ENCODE measurements at regions not wholly inside any gene's neighbourhood (a gene's known extent, or its start where the extent isn't known, plus 50 kb on each side); places are given as distances from the start of the nearest gene placed in this dataset.

- TF ChIP-seq HNF4A (conservative IDR thresholded peaks at IDR 0.05) (no peak), RAD21 (IDR thresholded peaks at IDR 0.05) (no peak), MAX (IDR thresholded peaks at IDR 0.05) (no peak), RXRA (IDR thresholded peaks at IDR 0.05) (no peak), EGR1 (IDR thresholded peaks at IDR 0.05; ENCODE audit: low read depth in 2 of 2) (no peak)
These were observed 262.6 kb upstream of the TMTC1 start (continued) for GRCh38 chr12:30046376-30046775.

- Histone ChIP-seq H3K36me3 (ENCODE audit: control insufficient read depth in 4 of 4, insufficient read depth in 3 of 4, low read depth in 1 of 4, low read length in 3 of 4) (no peaks in the 10 kb centered on the region), H3K4me3 (ENCODE audit: low read depth in 1 of 3, low read length in 3 of 3) (no peak overlapping the region), H3K27me3 (ENCODE audit: control insufficient read depth in 4 of 4, insufficient read depth in 4 of 4, low read length in 3 of 4) (no peaks in the 10 kb centered on the region), H3K9me3 (ENCODE audit: control insufficient read depth in 4 of 4, low read length in 3 of 4) (no peaks in the 10 kb centered on the region), H3K4me1 (ENCODE audit: control insufficient read depth in 4 of 4, insufficient read depth in 4 of 4, low read length in 3 of 4) (no peaks in the 10 kb centered on the region), H3K9ac (ENCODE audit: low read depth in 1 of 2, low read length in 2 of 2) (no peak overlapping the region), H3K27ac (ENCODE audit: low read depth in 1 of 2, low read length in 2 of 2) (no peak overlapping the region)
- DNase-seq (ENCODE audit: low spot score), result no peak
- 77% methylated on average over 1 of the region's 1 CpG for WGBS
- TF ChIP-seq REST (IDR thresholded peaks at IDR 0.05) (no peak), GABPA (IDR thresholded peaks at IDR 0.05 in 1 of 2, conservative IDR thresholded peaks at IDR 0.05 in 1 of 2) (no peak), SP1 (IDR thresholded peaks at IDR 0.05) (no peak), YY1 (IDR thresholded peaks at IDR 0.05) (no peak), NR2F2 (IDR thresholded peaks at IDR 0.05) (no peak), MAX (IDR thresholded peaks at IDR 0.05) (no peak), HNF4A (conservative IDR thresholded peaks at IDR 0.05) (no peak), JUND (IDR thresholded peaks at IDR 0.05) (no peak), EGR1 (IDR thresholded peaks at IDR 0.05; ENCODE audit: low read depth in 2 of 2) (no peak)
These were observed 261.4 kb upstream of the TMTC1 start for GRCh38 chr12:30045171-30045570.

GRCh38 chr12:30044206-30044605, 260.5 kb upstream of the TMTC1 start:
- H3K9ac ChIP-seq (ENCODE audit: low read depth in 1 of 2, low read length in 2 of 2), result no peak overlapping the region
- 68% methylated on average over 4 of the region's 4 CpGs for WGBS
- no peak for TF ChIP-seq HNF4G (IDR thresholded peaks at IDR 0.05)
- no peak for TF ChIP-seq YY1 (IDR thresholded peaks at IDR 0.05)
- TF ChIP-seq NR2F2 (IDR thresholded peaks at IDR 0.05), result no peak
- TF ChIP-seq HNF4A (conservative IDR thresholded peaks at IDR 0.05), result no peak
- no peak for TF ChIP-seq TAF1 (conservative IDR thresholded peaks at IDR 0.05)
- no peak for TF ChIP-seq FOXA2 (IDR thresholded peaks at IDR 0.05)
- TF ChIP-seq FOXA1 (IDR thresholded peaks at IDR 0.05), result no peak
- no peak for TF ChIP-seq JUND (IDR thresholded peaks at IDR 0.05)
- no peak for TF ChIP-seq SP1 (IDR thresholded peaks at IDR 0.05)
- TF ChIP-seq ZBTB33 (IDR thresholded peaks at IDR 0.05), result no peak
- TF ChIP-seq ATF3 (IDR thresholded peaks at IDR 0.05), result no peak
- no peak for TF ChIP-seq CTCF (IDR thresholded peaks at IDR 0.05; ENCODE audit: low read depth, low read length, missing input control)

More at GRCh38 chr12:30044206-30044605, 260.5 kb upstream of the TMTC1 start:
- no peaks in the 10 kb centered on the region for H3K4me1 ChIP-seq (ENCODE audit: control insufficient read depth in 4 of 4, insufficient read depth in 4 of 4, low read length in 3 of 4)
- H3K27me3 ChIP-seq (ENCODE audit: control insufficient read depth in 4 of 4, insufficient read depth in 4 of 4, low read length in 3 of 4), result no peaks in the 10 kb centered on the region
- no peaks in the 10 kb centered on the region for H3K9me3 ChIP-seq (ENCODE audit: control insufficient read depth in 4 of 4, low read length in 3 of 4)
- H3K4me3 ChIP-seq (ENCODE audit: low read depth in 1 of 3, low read length in 3 of 3), result no peak overlapping the region
- H3K27ac ChIP-seq (ENCODE audit: low read depth in 1 of 2, low read length in 2 of 2), result no peak overlapping the region
- no peaks in the 10 kb centered on the region for H3K36me3 ChIP-seq (ENCODE audit: control insufficient read depth in 4 of 4, insufficient read depth in 3 of 4, low read depth in 1 of 4, low read length in 3 of 4)
- DNase-seq (ENCODE audit: low spot score), result no peak
